ENCODE measurements at regions not wholly inside any gene's neighbourhood (a gene's known extent, or its start where the extent isn't known, plus 50 kb on each side); places are given as distances from the start of the nearest gene placed in this dataset.

DNA sequence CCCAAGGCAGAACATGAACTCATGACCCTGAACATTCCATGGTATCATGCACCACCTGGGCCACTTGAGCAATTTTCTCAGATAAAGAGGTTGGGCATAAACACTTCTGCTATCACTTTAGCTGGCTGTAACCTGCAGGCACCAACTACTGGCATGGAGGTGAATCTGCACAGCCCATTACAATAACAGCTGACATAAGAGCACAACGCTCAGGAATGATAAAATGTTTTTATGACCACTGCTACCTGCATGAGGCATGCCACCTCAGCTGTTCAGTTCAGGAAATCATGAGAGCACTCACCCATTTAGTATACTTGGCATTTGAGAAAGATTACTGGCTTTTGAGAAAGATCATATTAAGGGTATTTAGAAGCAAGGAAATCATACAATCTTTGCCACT is 85.7 kb upstream of the SPIN4 start:
- TF ChIP-seq, protein P1, sequence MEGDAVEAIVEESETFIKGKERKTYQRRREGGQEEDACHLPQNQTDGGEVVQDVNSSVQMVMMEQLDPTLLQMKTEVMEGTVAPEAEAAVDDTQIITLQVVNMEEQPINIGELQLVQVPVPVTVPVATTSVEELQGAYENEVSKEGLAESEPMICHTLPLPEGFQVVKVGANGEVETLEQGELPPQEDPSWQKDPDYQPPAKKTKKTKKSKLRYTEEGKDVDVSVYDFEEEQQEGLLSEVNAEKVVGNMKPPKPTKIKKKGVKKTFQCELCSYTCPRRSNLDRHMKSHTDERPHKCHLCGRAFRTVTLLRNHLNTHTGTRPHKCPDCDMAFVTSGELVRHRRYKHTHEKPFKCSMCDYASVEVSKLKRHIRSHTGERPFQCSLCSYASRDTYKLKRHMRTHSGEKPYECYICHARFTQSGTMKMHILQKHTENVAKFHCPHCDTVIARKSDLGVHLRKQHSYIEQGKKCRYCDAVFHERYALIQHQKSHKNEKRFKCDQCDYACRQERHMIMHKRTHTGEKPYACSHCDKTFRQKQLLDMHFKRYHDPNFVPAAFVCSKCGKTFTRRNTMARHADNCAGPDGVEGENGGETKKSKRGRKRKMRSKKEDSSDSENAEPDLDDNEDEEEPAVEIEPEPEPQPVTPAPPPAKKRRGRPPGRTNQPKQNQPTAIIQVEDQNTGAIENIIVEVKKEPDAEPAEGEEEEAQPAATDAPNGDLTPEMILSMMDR (IDR thresholded peaks at IDR 0.05), result no peak
- TF ChIP-seq ZFX (IDR thresholded peaks at IDR 0.05; ENCODE audit: borderline replicate concordance), result no peak

Measured in 22Rv1 (cell line).